GM19397 (cell line): ENCODE measurements at regions not wholly inside any gene's neighbourhood (a gene's known extent, or its start where the extent isn't known, plus 50 kb on each side); places are given as distances from the start of the nearest gene placed in this dataset.
"Not testable (repeated sequence)": the region's sequence is repeated elsewhere in the genome, so short reads cannot be mapped to it uniquely, and the experiment has no call there.

Experiments used
- ATAC-seq: cut with Tn5 transposase; IDR thresholded peaks from one replicate; pipeline ENCODE4 v1.9.1; 2021; ENCODE audit warnings: mild to moderate bottlenecking, moderate library complexity; ENCODE audit not compliant: unreplicated experiment

DNA sequence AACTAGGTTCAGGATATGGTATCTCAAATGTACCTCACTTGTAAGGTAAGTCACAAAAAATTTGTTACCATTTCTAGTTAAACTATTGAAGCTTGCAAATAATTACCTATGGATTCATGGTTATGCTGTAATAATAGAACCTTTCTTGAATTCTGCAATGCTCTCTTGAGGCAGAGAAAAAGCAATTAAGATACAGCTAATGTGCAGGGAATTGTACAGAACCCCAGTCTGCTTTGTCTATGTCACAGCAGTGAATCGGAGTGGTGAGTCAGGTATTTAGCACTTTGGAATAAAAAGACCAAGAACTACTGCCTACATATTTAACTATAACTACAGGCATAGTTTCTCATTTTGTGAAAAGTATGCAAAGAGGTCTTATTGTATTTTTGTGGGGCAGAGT lies 228.7 kb upstream of the GOT2 start:
- ATAC-seq = no peak

DNA sequence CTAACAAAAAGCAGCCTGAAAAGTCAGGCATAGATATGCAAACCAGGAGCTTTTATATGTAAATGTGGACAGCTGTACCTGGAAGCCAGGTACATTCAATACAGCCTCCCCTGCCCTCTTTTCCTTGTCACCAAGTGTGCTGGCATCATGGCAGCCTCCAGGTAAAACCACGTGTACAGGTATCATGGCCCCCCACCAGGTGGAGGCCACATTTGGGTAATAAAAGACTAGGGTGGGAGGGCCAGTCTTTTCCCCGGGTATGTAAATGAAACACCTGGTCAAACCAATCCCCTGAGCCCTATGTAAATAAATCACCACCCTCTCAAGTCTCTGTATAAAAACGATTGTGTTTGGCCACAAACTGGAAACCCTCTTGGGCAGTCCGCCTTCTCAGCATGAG lies 226.4 kb upstream of the GOT2 start:
- no peak for ATAC-seq

DNA sequence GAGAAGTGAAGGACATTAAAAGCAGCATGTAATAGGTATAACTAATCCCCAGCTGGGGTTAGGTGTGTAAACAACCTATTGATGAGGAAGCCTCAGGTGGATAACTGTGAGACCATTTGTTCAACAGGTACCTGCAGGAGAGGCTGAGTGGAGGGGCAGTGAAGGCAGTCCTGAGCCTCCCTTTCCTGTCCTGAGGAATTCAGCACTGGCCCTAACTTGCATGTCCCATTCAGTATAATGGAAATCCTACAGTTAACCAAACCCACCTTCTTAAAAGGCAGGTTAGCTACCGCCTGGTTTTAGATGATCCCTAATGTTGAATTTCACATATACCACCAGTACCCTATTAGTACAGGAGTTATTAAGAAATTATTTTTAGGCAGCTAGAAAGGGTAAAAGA lies 225.9 kb upstream of the GOT2 start:
- no peak for ATAC-seq

DNA sequence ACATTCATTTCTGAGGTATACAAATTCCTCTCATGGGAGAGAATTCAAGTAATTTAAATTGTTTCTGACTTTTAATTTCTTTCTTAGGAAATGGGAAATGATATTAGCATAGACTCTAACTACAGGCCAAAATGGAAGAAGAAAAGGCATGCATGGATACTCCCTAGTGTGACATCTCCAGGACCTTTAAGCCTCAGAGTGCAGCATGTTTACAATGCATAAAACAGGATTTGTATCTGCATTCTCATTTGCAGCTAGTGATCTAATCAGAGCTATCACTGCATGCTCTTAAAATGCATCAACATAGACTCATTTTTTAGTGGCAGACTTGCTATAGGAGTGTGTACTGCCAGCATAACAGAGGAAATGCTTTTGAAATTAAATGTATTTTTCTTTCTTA lies 224.6 kb upstream of the GOT2 start:
- ATAC-seq = no peak

DNA sequence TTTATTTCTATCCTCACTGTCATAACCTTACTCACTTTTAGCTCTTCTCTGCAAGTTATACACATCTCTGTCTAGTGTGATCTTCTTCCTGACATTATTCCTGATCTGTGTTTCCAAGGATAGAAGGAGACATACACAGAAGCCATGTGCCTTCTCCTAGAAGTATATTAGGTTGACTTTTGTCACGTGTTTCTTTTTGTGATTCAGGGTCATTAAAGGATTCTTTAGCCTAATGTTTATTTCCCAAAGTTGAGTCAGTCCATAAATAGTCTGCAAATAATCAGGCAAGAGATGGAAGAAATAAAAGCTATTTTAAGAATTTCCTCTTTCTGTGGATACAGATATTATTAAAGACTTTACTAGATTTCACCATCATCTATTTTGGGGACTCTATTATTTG lies 214.1 kb upstream of the GOT2 start:
- ATAC-seq = no peak

DNA sequence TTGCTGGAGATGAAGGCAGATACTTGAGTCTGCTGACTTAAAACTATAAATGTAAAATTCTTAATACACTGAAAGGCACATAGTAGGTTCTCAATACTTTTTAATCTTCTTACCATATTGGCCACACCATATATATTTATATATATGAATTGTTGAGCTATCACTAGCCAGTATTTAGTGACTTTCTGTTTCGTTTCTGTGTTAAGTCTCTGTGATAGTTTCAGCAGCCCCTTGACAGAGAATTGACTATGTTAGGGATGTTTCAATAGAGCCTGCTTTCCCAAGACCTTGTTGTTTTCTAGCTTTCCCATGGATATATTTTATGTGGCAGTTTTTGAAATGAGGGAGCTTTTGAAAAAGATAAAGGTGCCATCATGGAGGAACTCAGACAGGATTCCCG lies 206.5 kb upstream of the GOT2 start:
- ATAC-seq = no peak

DNA sequence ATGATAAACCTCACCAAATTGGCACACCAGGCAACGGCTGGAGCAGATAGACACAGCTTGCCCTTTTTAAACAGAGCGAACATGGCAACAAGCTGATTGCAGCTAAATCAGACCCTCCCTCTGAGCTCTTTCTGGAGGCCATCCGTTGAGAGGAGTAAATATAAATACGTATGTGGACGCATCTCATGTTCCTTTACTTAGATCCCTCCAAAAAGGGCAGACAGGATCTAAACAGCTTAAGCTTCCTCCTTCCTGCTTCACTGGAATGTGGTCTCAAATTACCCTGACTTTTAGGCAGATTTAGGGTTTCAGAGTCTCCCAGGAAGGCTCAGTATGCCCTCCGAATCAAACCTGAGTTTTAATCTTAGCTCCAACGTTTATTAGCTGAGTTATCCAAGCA lies 204.7 kb upstream of the GOT2 start:
- no peak for ATAC-seq

DNA sequence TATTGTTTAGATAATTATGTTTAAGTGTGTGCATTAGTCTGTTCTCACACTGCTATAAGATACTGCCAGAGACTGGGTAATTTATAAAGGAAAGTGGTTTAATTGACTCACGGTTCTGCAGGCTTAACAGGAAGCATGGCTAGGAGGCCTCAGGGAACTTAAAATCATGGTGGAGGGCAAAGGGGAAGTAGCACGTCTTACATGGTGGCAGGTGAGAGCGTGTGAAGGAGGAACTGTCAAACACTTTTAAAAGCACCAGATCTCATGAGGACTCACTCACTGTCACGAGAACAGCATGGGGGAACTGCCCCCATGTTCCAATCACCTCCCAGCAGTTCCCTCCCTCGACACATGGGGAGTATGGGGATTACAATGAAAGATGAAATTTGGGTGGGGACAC lies 203.5 kb upstream of the GOT2 start:
- no peak for ATAC-seq

DNA sequence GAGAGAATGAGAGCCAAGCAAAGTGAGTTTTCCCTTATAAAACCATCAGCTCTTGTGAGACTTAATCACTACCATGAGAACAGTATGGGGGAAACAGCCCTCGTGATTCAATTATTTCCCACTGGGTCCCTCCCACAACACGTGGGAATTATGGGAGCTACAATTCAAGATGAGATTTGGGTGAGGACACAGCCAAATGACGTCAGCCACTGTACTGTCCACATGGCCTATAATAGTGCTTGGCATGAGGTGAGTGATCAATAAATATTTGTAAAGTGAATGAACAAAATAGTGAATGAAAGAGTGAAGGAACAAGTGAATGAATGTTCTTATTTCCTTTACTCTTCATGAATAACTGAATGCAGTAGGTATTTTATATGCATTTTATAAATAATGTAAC lies 199.1 kb upstream of the GOT2 start:
- no peak for ATAC-seq

DNA sequence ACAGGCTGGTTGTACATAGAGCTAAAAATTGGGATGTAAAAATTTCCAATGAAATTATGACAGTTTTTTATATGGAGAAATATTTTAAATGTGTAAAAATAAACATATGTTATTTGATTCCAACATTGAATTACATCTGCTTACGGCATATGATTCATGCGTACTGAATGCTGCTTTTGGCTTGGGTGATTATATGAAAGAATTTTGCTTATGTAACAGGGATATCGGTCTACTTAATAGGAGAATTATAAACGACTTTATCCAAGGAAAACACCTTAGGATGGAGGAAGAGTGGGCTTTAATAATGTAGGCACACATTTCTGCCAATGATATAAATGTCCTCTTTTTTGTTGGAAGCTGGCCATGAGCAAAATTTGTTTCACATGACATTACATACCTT lies 197.3 kb upstream of the GOT2 start:
- no peak for ATAC-seq

DNA sequence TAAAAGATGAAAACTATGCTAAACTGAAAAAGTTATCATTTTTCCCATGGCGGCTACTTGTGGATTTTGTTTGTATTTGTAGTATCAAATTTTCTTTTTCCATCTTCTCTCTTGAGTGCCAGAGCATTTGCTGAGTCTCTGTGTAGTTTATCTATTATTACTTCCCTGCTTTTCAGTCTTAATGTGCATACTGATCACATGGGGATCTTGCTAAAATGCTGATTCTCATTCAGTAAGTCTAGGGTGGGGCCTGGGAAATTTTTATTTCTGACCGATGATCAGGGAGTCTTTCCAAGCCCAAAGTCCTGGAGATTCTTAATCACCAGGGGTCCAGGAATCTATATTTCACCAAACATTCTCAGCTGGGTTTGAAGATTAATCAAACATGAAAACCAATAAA lies 189.0 kb upstream of the GOT2 start:
- ATAC-seq = no peak

DNA sequence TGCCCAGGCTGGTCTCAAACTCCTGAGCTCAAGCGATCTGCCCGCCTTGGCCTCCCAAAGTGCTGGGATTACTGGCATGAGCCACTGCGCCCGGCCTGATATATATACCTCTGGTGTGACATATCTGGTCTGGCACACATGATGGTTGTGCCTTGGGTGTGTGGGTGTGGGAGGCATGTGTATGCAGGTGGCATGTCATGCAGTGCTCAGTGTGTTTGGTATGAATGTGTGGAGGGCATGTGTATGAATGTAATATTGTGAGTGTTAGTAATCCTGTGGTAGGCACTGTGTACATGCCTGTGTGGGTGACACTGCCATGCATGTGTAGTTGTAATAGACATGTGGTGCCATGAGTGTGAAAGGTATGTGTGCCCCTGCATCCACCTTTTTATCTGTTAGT lies 179.3 kb upstream of the GOT2 start:
- no peak for ATAC-seq

DNA sequence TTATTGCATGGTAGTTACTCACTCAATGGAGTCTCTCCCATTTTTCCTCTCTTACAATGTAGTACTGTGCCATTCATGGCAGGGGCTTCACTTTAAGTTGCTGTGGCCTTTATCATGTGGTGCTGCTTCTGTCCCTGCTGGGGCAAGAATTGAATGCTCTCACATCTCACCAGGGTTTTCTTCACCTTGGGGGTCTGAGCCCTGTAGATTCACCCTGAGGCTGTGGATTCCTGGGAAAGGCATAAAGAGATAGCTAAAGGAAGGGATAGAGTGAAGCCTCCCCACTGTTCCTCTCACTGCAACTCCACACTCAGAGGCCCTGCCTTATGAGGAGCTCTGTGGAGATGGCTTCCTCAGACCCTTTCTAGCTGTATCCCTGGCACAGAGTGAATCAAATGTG lies 178.5 kb upstream of the GOT2 start:
- ATAC-seq = no peak

DNA sequence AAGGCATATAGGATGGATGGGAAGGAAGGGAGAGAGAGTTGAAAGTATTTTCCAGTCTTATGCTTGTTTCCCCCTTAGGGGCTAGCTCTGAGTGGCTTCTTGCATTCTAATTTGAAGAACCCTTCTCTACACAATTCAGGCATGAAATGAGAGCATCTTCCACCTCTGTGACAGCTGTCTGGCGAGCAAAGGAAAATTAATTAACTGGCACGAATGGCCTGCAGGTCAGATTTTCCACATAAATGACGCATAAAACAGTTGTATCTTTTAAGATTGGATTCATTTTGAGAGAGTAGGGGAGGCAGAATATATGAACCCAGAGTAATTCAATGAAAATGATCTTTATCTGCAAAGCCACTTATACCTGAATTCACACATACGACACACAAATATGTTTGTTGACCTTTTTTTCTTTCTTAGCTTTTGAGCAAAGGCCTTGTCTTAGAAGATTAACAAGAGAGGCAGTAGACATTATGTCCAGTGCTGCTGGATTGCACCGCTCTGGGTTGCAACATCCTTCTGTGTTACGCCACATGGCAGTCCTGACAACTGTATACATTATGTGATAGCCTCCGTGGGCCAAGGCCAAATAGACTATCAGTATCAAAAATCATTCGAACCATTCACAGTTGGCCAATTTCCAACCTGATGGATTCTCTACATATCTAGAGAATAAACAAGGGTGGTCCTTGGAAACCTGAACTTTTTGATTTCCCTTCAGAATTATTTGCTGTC lies 173.0 kb upstream of the GOT2 start:
- ATAC-seq = no peak

DNA sequence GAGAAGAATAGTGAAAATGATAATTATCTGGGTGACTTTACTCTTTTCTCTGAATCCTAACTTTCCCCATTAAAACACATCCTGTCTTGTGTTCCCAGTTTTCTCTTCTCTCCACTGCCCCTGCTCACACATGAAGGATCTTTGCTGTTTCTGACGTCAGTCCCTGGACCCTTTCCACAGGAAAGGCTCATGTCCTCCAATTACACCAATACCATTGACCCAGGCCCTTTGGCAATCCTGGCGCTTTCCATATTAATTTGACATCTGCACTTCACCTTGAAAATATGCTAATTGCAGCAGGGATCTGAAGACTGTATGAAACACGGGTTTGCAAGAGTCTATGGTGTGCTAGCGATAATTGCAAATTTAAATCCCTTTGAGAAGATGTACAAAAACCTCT lies 170.2 kb upstream of the GOT2 start:
- ATAC-seq = no peak

DNA sequence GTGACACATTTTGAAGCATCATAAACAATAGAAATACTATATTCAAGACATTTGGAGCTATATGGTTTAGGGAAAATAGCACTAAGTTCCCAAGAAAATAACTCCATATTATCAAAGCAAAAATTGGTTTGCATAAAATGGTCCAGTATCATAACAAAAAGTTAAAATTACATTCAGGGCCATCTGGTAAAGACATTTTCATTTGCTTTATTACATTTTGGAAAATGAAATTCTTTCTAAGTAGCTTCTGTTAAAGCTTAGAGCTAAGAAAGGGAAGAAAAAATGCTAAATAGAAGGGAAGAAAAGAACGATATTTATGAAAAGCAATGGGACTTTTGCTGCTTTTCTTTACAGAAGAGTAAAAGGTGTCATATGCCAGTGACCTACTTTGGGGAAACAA lies 155.4 kb upstream of the GOT2 start:
- no peak for ATAC-seq

DNA sequence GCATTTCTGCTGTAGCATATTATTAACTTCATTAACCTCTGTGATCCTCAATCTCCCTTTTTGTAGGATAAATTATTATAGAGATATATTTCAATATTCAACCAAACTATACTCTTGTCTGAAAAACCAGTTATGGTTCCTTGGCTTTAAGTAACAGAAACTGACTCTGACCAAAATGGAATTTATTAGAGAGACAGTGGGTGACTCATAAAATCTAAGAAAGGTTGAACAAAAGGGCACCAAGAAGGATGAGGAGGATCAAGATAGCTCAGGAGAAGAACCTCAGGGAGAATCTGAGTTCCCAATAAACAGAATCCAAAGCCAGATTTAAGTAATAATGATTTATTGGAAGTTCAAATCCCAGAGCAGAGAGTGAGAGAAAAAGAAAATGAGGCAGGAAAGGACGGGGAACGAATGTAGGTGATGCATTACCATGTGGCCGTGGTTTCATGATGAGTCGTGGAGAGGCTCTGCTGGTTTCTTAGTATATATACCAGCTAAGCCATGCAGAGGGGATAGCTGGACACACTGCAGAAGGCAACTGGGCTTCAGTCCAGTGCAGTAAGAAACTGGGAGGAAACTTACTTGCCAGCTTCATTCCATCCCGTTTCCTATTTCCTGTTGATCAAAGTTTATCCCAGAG lies 151.5 kb upstream of the GOT2 start:
- ATAC-seq = peak; percentile 49

DNA sequence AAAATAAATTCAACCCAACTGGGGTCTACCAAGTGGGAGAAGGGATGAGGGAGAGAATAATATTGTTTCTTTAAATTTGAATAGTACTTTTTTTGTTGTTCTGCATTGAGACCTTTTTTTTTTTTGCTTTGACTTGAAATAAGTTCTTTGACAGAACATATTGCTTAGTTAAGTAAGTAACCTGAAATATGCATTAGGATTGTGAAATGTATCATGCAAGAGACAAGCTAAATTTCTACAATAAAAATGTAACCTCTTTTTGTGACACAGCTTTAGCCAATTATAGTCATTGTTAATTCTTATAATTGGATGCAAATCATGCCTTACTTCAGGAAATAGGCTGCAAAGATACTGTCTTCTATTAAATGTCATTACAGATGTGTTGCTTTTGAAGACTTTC lies 150.0 kb upstream of the GOT2 start:
- ATAC-seq = no peak

DNA sequence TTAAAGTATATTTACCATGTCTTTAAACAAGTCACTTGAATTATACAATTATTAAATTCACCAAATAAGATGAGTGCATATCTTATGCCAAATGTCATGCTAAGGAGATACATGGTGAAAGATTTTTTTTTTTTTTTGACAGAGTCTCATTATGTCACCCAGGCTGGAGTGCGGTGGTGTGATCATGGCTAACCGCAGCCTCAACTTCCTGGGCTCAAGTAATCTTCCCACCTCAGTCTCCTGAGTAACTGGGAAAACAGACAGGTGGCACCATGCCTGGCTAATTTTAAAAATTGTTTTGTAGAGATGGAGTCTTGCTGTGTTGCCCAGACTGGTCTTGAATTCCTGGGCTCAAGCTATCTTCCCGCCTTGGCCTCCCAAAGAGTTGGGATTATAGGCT lies 149.0 kb upstream of the GOT2 start:
- no peak for ATAC-seq

DNA sequence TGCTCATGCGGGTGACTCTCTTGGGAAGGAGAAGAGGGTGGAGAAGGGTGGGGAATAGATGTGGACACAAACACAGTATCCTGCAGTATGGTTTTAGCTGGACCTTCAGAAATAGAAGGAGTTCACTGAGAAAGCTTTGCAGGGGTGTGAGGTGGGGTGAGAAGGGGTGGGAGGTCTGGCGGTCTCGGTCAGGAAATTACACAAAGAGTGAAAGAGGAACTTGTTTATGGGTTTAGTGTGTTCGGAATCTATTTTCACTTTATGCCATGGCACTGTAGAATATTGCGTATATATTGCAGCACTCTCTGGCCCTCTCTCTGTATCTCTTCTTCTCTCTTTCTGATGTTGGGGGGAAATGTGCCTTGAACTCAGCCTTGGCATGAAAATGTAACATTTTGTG lies 148.2 kb upstream of the GOT2 start:
- ATAC-seq = peak; percentile 90

DNA sequence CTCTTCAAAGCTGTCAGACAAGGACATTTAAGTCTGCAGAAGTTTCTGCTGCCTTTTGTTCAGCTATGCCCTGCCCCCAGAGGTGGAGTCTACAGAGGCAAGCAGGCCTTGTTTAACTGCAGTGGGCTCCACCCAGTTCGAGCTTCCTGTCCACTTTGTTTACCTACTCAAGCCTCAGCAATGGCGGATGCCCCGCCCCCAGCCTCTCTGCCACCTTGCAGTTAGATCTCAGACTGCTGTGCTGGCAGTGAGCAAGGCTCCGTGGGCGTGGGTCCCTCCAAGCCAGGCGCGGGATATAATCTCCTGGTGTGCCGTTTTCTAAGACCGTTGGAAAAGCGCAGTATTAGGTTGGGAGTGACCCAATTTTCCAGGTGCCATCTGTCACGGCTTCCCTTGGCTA lies 144.5 kb upstream of the GOT2 start:
- ATAC-seq = not testable (repeated sequence)

DNA sequence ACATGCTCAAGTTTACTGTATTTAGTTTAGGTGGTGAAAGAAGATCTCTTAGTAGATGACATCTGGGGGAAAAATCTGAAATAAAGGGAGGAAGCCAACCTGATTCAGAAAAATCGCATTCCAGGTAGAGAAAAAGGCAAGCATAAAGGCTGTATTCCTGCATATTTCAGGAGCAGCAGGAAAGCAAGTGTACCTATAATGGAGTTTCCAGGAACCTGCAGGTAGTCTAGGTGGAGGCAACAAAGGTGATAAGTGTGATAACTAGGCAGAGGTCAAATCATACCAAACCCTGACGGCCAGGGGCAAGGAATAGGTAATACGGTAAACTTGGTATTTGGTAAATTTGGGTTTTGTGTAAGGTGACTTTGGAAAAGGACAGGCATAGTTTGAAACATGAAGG lies 132.8 kb upstream of the GOT2 start:
- ATAC-seq = no peak

DNA sequence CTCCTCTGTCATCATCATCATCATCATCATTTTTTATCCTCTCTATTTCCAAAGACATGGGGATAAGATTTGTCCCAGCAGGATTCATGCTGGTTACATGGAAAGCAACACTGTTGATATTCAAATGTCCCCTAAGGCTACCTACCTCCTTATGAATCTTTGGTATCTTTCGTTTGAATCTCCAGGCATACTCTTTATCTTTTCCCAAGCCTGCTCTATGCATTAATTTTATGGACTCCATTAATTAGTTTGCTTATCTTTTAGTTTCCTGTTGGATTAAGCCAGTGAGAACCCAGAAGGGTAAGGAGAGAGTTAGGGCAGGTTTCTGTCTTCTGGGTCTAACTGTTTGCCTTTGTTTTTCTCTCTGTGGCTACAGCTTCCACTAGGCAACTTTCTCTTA lies 129.6 kb upstream of the GOT2 start:
- ATAC-seq = no peak
